GM12892 (cell line): ENCODE measurements at regions not wholly inside any gene's neighbourhood (a gene's known extent, or its start where the extent isn't known, plus 50 kb on each side); places are given as distances from the start of the nearest gene placed in this dataset.

Experiments
- POLR2A ChIP-seq: IDR thresholded peaks from 2 replicates; pipeline ENCODE4 v1.6.1; 2011; ENCODE audit warnings: low read depth, low read length, control low read depth
- TAF1 ChIP-seq: IDR thresholded peaks from 2 replicates; pipeline ENCODE4 v1.6.1; 2011; ENCODE audit warnings: low read depth, mild to moderate bottlenecking, control low read depth, low read length, borderline replicate concordance

GRCh38 chr13:30360586-30360985 lies 53.2 kb upstream of the KATNAL1 start:
- TF ChIP-seq POLR2A (no peak), TAF1 (no peak)
